LNCaP clone FGC (cell line): ENCODE measurements at regions not wholly inside any gene's neighbourhood (a gene's known extent, or its start where the extent isn't known, plus 50 kb on each side); places are given as distances from the start of the nearest gene placed in this dataset.

Experiments used
- DNase-seq: peaks from one replicate; pipeline ENCODE4 v3.0.0-alpha.2; 2011; ENCODE audit warnings: low read depth
- H3K4me3 ChIP-seq: 2 replicates; pipeline ENCODE4 v1.5.1; 2011; ENCODE audit warnings: mild to moderate bottlenecking, low read depth, low read length, control low read depth
- CTCF ChIP-seq: IDR thresholded peaks from 2 replicates; pipeline ENCODE4 v1.5.1; 2012; ENCODE audit warnings: mild to moderate bottlenecking; ENCODE audit not compliant: control insufficient read depth, insufficient read depth; ENCODE audit errors: extremely low read depth

- H3K4me3 ChIP-seq: no peak overlapping the region
- no peak for TF ChIP-seq CTCF
- no peak for DNase-seq
Observed at GRCh38 chr18:77815666-77816338, 566.2 kb downstream of the GALR1 start.

DNA sequence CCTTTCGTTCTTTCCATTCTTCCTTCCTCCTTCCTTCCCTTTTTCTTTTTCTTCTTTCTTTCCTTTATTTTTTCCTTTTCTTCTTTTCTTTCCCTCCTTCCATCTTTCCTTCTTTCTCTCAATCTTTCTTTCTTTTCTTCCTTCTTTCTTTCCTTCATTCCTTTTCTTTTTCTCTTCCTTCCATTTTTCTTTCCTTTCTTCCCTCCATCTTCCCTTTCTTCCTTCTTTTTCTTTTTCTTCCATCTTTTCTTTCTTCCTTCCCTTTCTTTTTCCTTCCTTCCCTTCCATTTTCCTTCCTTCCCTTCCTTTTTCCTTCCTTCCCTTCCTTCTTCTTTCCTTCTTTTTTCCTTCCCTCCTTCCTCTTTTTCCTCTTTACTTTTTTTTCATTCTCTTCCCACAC lies 568.7 kb downstream of the GALR1 start:
- no peak for DNase-seq
- no peak overlapping the region for H3K4me3 ChIP-seq
- no peak for TF ChIP-seq CTCF

GRCh38 chr18:77820472-77820871 lies 570.8 kb downstream of the GALR1 start:
- no peak for TF ChIP-seq CTCF
- no peak overlapping the region for H3K4me3 ChIP-seq
- DNase-seq: no peak

DNA sequence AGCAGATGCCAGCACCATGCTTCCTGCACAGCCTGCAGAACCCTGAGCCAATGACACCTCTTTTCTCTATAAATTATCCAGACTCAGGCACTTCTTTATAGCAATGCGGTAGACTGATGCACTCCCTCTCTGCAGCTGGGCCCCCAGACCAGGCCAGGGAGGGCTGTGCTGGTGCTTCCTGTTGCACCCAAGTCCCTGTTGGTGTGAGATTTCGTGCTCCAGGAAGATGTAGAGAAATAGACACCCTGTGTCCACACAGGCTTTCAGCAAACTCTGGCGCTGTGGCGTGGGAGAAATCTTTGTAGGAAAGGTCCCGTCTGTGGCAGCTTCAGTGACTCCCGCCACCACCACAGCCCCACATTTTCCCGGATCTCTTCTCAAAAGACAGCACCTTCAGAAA lies 572.2 kb downstream of the GALR1 start:
- no peak for DNase-seq
- H3K4me3 ChIP-seq: no peak overlapping the region
- TF ChIP-seq CTCF: no peak

DNA sequence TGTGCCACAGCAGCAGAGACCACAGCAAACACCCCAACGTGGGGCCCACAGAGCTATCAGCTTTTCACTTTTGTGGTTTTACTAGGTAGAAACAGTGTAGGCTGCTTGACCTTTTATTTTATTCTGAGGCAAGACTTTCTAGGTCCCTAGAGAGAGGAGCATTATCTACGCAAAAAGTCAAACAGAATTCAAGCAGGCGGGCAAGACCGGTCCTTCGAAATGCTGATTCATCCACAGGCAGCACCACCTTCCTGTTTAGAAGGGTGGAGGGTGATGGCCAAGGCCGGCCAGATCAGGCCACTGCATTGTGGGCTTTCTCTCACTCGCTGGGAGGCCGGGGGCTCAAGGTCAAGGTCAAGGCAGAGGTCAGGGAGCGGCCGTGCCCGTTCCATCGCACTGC lies 573.0 kb downstream of the GALR1 start:
- no peak overlapping the region for H3K4me3 ChIP-seq
- TF ChIP-seq CTCF: no peak
- DNase-seq: no peak

DNA sequence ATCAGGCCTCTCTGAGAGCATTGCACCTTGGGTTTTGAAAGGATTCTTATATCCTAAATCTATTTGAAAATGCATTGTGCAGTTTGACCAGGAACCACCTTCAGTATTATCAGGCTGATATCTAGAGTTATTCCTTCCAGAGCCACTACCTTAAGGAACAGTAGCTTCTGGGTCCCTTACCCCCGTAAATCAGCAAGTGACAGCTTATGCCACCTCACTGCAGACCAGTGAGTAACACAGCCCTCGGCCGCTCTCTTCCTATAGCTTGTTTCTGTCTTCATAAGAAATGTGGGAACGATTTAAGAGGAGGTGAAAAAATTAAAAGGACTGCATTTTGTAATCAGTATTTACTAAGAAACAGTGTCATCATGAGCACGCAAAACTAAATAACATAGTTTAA lies 584.2 kb downstream of the GALR1 start:
- no peak for DNase-seq
- H3K4me3 ChIP-seq: no peak overlapping the region
- TF ChIP-seq CTCF: no peak

DNA sequence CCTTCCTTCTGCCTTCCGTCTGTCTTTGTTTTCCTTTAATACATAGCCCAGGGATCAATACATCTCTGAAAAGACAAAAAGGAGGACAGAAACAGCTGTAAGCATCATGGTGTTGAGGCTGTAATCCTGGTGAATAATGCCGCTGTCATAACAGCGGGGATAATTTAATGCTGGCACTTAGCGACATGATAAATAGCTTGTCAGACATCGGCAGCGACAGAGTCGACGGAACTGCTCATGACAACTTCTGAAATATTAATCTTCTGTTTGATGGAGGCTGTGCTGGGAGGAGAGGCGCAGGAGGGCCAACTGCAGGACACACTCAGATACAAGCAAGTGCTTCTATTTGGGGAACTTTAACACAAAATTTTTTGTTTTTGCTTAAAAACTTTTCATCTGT lies 602.2 kb downstream of the GALR1 start:
- H3K4me3 ChIP-seq: no peak overlapping the region
- DNase-seq: no peak
- TF ChIP-seq CTCF: no peak
